Activated B cell treated with CpG ODN at 0.5 μM for 24 hours (primary cell): ENCODE measurements at regions not wholly inside any gene's neighbourhood (a gene's known extent, or its start where the extent isn't known, plus 50 kb on each side); places are given as distances from the start of the nearest gene placed in this dataset.
"Not testable (repeated sequence)": the region's sequence is repeated elsewhere in the genome, so short reads cannot be mapped to it uniquely, and the experiment has no call there.

Experiments used
- ATAC-seq: fragments of 200-7000 bp; cut with Tn5 transposase; one replicate; pipeline ENCODE4 v1.10.0; 2021; ENCODE audit warnings: low read depth, mild to moderate bottlenecking, moderate library complexity
- CTCF ChIA-PET: fragments of 350-600 bp; sonication (Branson Sonifier 250); formaldehyde crosslinking; loops from one replicate; lab custom pipeline; 2021; ENCODE audit warnings: antibody characterized with exemption; lab: Charles Lee
- POLR2A ChIA-PET: fragments of 350-600 bp; sonication (Branson Sonifier 250); formaldehyde crosslinking; loops from one replicate; lab custom pipeline; 2021; ENCODE audit warnings: antibody characterized with exemption; lab: Charles Lee
- DNase-seq: peaks from one replicate; pipeline ENCODE4 v3.0.0; 2022
- H3K27ac Mint-ChIP-seq: one replicate; pipeline ENCODE4 v1.8.0; 2020; ENCODE audit warnings: mixed read lengths
- H3K27me3 Mint-ChIP-seq: one replicate; pipeline ENCODE4 v1.8.0; 2021; ENCODE audit warnings: mixed read lengths
- H3K36me3 Mint-ChIP-seq: one replicate; pipeline ENCODE4 v1.8.0; 2021; ENCODE audit warnings: low read depth, mixed read lengths
- H3K4me1 Mint-ChIP-seq: one replicate; pipeline ENCODE4 v1.8.0; 2021; ENCODE audit warnings: mixed read lengths
- H3K4me3 Mint-ChIP-seq: one replicate; pipeline ENCODE4 v1.8.0; 2020; ENCODE audit warnings: mild to moderate bottlenecking, mixed read lengths
- H3K9me3 Mint-ChIP-seq: one replicate; pipeline ENCODE4 v1.8.0; 2020; ENCODE audit warnings: mixed read lengths
- intact Hi-C: fragments of 100-400 bp; cut with micrococcal nuclease; formaldehyde crosslinking; loops from one replicate; pipeline ENCODE4 v1.15.1; 2024
- TF ChIP-seq, protein P1 (sequence below): fragments of 200-600 bp; IDR thresholded peaks from one replicate; pipeline ENCODE4 v1.8.0; 2022; ENCODE audit warnings: antibody characterized with exemption, mild to moderate bottlenecking

DNA sequence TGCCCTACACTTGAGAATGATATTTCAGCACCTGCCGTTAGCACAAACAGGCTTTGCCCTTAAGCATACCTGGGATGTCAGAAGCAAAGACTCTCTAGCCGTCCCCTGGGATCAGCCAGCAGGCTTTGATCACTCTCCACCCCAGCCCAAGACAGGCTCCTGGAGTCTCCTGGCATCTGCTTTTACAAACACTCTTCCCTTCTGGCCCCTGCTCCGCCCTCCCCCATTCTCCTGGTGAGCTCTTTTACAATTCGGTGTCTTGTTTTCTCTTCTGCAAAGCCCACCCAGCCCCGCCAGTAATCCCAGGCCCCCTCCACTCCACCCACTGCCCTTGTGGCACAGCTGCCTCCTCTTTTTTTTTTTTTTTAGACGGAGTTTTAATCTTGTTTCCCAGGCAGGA is 50.4 kb downstream of the KATNIP start:
- H3K36me3 Mint-ChIP-seq = peaks cover 11% of the 10 kb centered on the region
- TF ChIP-seq, protein P1, sequence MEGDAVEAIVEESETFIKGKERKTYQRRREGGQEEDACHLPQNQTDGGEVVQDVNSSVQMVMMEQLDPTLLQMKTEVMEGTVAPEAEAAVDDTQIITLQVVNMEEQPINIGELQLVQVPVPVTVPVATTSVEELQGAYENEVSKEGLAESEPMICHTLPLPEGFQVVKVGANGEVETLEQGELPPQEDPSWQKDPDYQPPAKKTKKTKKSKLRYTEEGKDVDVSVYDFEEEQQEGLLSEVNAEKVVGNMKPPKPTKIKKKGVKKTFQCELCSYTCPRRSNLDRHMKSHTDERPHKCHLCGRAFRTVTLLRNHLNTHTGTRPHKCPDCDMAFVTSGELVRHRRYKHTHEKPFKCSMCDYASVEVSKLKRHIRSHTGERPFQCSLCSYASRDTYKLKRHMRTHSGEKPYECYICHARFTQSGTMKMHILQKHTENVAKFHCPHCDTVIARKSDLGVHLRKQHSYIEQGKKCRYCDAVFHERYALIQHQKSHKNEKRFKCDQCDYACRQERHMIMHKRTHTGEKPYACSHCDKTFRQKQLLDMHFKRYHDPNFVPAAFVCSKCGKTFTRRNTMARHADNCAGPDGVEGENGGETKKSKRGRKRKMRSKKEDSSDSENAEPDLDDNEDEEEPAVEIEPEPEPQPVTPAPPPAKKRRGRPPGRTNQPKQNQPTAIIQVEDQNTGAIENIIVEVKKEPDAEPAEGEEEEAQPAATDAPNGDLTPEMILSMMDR = no peak
- no peaks in the 10 kb centered on the region for H3K4me1 Mint-ChIP-seq
- H3K27me3 Mint-ChIP-seq = no peaks in the 10 kb centered on the region
- CTCF ChIA-PET = no interaction called here
- no peak overlapping the region for H3K4me3 Mint-ChIP-seq
- DNase-seq (no peak), ATAC-seq (no peak)
- POLR2A ChIA-PET = no interaction called here
- intact Hi-C loops = no loop called here
- H3K9me3 Mint-ChIP-seq = no peaks in the 10 kb centered on the region
- H3K27ac Mint-ChIP-seq = no peak overlapping the region

DNA sequence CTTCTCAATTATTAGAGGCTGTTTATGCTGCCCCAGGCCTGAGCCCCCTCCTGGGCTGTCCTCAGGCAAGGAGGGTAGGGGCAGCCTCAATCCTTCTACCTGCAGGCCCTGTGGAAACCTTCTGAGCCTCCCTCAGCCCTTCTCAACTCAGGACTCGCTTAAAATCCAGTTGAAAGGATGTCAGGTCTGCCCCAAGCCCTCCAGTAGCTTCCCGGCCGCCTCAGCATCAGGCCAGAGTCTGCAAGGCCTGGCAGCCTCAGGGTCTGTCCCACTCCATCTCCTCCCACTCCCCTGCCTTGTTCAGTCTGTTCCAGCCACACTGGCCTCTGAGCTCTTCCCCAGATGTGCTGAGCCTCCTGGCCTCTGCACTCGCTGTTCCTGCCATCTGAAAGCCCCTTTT is 52.2 kb downstream of the KATNIP start:
- ATAC-seq = no peak
- CTCF ChIA-PET = no interaction called here
- POLR2A ChIA-PET = no interaction called here

DNA sequence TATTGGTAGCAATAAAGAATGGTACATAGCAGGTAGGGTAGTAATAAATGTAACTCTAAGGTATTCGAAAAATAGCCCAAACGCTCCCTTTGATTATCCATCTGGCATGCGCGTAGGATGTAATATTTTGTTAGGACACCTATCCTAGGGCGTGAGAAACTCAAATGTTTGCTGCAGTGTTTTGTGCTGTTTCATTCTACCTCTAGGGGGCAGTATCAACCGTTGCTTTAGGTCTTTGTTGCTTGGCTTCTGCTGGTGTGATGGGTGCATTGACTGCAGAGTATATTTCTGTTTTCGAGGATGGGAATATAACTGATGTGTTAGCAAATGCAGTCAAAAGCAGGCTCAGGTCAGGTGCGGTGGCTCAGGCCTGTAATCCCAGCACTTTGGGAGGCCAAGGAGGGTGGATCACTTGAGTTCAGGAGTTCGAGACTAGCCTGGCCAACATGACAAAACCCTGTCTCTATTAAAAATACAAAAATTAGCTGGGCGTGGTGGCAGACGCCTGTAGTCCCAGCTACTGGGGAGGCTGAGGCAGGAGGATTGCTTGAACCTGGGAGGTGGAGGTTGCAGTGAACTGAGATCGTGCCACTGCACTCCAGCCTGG is 55.7 kb downstream of the KATNIP start:
- DNase-seq, H3K9me3 Mint-ChIP-seq, ATAC-seq, H3K4me1 Mint-ChIP-seq, CTCF ChIA-PET, H3K4me3 Mint-ChIP-seq, POLR2A ChIA-PET, intact Hi-C loops, H3K27ac Mint-ChIP-seq, H3K27me3 Mint-ChIP-seq: not testable (repeated sequence)
- peaks cover 12% of the 10 kb centered on the region for H3K36me3 Mint-ChIP-seq

More for the DNA sequence above, 52.2 kb downstream of the KATNIP start:
- no peak overlapping the region for H3K4me3 Mint-ChIP-seq
- no peak overlapping the region for H3K27ac Mint-ChIP-seq
- TF ChIP-seq, protein P1 = no peak
- no peak for DNase-seq
- H3K27me3 Mint-ChIP-seq = no peaks in the 10 kb centered on the region
- no peaks in the 10 kb centered on the region for H3K4me1 Mint-ChIP-seq
- peaks cover 11% of the 10 kb centered on the region for H3K36me3 Mint-ChIP-seq
- intact Hi-C loops = no loop called here
- no peaks in the 10 kb centered on the region for H3K9me3 Mint-ChIP-seq

DNA sequence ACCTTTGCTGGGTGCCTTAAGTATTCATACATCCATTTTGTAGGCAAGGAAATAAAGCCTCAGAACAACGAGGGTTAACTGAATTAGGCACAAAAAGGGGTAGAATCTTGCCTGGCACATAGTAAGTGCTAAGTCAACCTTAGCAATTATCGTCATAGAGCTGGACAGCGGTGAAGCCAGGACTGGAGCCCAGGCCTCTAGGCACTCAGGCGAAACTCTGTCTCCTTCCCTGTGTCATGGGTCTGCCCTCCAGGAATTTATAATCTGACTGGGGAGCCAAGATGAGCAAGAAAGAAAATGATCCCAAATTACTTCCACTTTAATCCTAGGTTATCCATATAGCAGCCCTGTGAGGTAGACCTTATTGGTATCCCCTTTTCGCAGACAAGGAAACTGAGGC is 61.4 kb downstream of the KATNIP start:
- ChIA-PET POLR2A (no interaction called here), CTCF (no interaction called here)
- Mint-ChIP-seq H3K36me3 (peaks cover 13% of the 10 kb centered on the region), H3K4me3 (no peak overlapping the region), H3K4me1 (no peaks in the 10 kb centered on the region), H3K27ac (no peak overlapping the region), H3K9me3 (no peaks in the 10 kb centered on the region), H3K27me3 (no peaks in the 10 kb centered on the region)
- TF ChIP-seq, protein P1 = no peak
- ATAC-seq = no peak
- intact Hi-C loops = no loop called here
- no peak for DNase-seq

DNA sequence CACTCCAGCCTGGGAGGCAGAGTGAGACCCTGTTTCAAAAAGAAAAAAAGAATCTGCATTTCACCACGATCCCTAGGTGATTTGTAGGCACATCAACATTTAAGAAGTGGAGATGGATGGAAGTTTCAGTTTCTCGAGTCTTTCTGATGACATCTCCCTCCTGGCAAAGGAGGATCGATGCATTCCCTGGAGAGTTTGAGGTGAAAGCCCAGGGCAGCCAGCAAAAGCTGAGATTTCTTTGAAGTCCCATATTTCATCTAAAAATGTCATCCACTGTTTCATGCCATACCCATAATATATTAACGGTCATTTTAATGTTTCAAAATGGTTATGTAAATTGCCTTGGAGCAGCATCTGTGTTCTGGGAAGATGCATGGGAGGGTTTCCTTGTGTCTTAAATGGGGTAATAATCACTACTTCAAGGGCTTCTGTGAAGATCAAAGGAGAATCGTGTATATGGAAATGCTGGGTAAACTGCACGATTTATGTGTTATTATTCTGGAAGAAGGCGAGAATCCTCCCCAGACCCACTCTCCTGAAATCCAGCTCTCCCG is 63.4 kb downstream of the KATNIP start:
- intact Hi-C loops = no loop called here
- peaks cover 12% of the 10 kb centered on the region for H3K36me3 Mint-ChIP-seq
- no peak overlapping the region for H3K4me3 Mint-ChIP-seq
- TF ChIP-seq, protein P1 = no peak
- H3K27ac Mint-ChIP-seq = no peak overlapping the region
- ChIA-PET CTCF (no interaction called here), POLR2A (no interaction called here)
- H3K9me3 Mint-ChIP-seq = no peaks in the 10 kb centered on the region
- H3K4me1 Mint-ChIP-seq = no peaks in the 10 kb centered on the region
- H3K27me3 Mint-ChIP-seq = no peaks in the 10 kb centered on the region
- ATAC-seq = no peak
- no peak for DNase-seq

DNA sequence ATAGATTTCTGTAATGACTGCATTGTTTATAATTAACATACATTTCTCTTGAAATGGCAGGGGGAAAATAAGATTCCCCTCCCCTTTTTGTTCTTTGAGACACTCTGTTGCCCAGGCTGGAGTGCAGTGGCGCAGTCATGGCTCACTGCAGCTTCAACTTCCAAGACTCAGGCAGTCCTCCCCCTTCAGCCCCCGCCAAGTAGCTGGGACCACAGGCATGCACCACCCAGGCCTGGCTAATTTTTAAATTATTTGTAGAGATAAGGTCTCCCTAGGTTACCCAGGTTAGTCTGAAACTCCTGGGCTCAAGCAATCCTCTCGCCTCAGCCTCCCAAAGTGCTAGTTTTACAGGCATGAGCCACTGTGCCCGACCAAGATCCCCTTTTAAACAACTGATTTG is 67.7 kb downstream of the KATNIP start:
- H3K4me3 Mint-ChIP-seq = no peak overlapping the region
- no peaks in the 10 kb centered on the region for H3K9me3 Mint-ChIP-seq
- peaks cover 24% of the 10 kb centered on the region for H3K36me3 Mint-ChIP-seq
- ATAC-seq (no peak), DNase-seq (no peak)
- H3K4me1 Mint-ChIP-seq = no peaks in the 10 kb centered on the region
- TF ChIP-seq, protein P1 = no peak
- ChIA-PET POLR2A (no interaction called here), CTCF (no interaction called here)
- no peak overlapping the region for H3K27ac Mint-ChIP-seq
- intact Hi-C loops = no loop called here
- H3K27me3 Mint-ChIP-seq = no peaks in the 10 kb centered on the region
